GM10266 (cell line): ENCODE measurements at regions not wholly inside any gene's neighbourhood (a gene's known extent, or its start where the extent isn't known, plus 50 kb on each side); places are given as distances from the start of the nearest gene placed in this dataset.

Experiments used
- DNase-seq: peaks from one replicate; pipeline ENCODE4 v3.0.0; 2012; ENCODE audit errors: extremely low spot score
- CTCF ChIP-seq: IDR thresholded peaks from 2 replicates; pipeline ENCODE4 v1.5.1; 2012; ENCODE audit warnings: mild to moderate bottlenecking, low read depth; ENCODE audit not compliant: control insufficient read depth, insufficient read depth; ENCODE audit errors: missing control alignments

DNA sequence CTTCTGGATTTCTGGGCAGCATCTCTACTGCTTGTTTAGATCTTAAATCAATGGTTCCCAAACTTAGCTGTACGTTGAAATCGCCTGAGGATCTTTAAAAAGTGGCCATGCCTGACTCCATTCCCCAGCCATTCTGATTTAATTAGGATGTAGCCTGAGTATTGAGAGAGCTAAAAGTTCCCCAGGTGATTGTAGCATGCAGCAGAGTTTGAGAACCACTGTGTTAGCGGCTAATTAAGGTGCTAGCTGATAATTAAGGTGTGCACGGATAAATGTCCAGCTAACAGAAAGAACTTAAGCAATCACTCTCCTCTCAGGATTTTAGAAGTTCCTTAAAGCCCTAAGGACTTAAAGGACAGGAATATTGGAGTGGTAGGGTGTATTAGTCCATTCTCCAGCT lies 89.1 kb downstream of the NMUR2 start:
- no peak for DNase-seq
- no peak for TF ChIP-seq CTCF

DNA sequence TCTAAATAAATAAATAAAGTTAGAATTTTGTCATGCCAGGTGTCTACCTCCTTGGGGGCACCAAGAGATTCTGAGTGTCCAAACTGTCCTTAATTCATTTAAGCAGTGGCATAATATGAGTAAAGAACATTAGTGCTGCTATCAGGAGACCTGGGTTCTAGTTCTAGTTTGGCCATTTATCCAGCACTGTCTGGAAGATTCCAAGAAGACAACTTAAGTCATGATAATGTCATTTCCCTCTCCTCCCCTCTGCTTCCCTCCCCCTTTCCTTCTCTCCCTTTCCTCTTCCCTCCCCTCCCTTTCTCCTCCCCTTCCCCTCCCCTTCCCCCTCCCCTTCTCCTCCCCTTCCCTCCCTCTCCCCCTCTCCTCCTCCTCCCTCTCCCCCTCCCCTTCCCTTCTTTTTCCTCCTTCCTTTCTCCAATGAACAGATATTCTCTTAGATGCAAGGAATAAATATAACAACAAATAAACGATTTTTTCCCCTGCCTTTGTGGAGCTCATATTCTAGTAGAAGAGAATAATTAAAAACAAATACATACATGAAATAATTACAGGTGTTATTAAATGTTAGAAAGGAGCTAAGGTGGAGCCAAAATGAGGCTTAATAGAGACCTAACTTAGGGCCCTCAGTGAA lies 90.8 kb downstream of the NMUR2 start:
- TF ChIP-seq CTCF, result no peak

DNA sequence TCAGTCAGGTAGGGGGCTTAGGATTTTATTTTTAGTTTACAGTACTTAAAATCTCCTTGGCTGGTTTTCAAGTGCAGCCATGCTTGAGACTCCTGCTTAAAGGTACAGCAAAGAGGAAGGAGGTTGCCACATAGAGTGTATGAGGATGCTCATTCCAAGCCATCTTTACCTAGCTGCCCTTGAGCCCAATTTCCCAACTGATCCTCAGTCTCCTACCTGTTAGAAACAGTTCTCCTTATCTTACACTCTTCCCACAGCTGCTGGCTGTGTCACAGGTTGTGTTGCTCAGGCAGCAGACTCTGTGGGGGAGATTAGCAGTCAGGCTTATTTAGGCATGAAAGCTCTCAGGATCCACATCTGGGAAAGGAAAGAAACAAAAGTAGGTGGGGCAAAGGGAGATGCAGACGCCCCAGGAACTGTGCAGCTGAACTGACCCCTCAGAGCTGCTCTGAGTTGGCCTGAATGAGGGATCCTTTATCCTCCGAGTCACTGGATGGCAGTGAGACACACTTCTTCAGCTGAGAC lies 95.1 kb downstream of the NMUR2 start:
- TF ChIP-seq CTCF, result no peak
- no peak for DNase-seq

More for the DNA sequence above, 90.8 kb downstream of the NMUR2 start:
- no peak for DNase-seq

DNA sequence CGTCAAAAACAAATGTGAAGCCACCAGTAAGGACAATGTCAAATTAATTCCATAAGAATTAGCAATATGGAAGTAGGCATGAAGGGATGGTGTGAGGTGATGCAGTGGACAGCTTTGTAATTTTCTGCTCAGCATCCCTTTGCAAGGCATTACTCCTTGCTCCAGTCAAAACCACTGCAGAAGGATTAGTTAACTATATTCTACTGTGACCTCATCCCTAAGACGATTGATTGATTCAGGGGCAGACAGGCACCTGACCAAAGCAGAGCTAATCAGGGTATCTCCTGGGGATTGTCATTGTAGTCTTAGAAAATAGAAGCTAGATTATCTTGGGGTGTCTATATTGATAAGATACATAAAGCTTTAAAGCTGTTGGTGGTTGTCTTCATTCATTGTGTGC lies 98.7 kb downstream of the NMUR2 start:
- no peak for TF ChIP-seq CTCF
- DNase-seq, result no peak

- no peak for TF ChIP-seq CTCF
These were observed 99.6 kb downstream of the NMUR2 start for GRCh38 chr5:152305525-152305924.

GRCh38 chr5:152303841-152304240 lies 101.2 kb downstream of the NMUR2 start:
- DNase-seq, result no peak
- TF ChIP-seq CTCF, result no peak

More at GRCh38 chr5:152305525-152305924, 99.6 kb downstream of the NMUR2 start:
- no peak for DNase-seq

DNA sequence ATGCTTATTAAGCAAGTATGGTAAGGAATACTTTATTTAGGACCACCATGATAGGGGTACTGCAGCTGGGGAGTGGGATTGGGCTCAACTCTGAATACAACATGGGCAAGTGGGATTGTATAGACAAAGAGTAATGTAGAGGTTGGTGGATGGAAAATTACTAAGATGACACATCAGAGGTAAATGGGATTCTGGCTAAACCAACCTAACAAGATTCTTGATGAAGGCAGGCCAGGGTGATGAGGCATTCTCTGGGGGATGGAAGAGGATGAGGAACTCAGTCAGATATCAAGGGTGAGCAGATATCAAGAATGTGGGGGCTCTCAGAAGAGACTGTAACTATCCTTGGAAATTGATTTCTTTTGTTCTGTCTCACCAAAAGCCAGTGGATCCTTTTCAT lies 107.2 kb downstream of the NMUR2 start:
- DNase-seq, result no peak
- no peak for TF ChIP-seq CTCF
